ENCODE measurements at regions not wholly inside any gene's neighbourhood (a gene's known extent, or its start where the extent isn't known, plus 50 kb on each side); places are given as distances from the start of the nearest gene placed in this dataset.

GRCh38 chr9:118162716-118163115, 458.5 kb downstream of the TLR4 start:
- H4K5ac ChIP-seq (ENCODE audit: insufficient read length, low read depth, low read length), result no peak overlapping the region
- Mint-ChIP-seq H3K4me3 (no peak overlapping the region), H3K36me3 (ENCODE audit: insufficient read depth in 1 of 3, low read depth in 3 of 3) (no peaks in the 10 kb centered on the region), H3K27ac (no peak overlapping the region), H3K4me1 (no peaks in the 10 kb centered on the region), H3K27me3 (ENCODE audit: low read depth) (no peaks in the 10 kb centered on the region), H3K9me3 (no peaks in the 10 kb centered on the region)
- H4K20me1 ChIP-seq (ENCODE audit: control insufficient read depth, insufficient read depth, insufficient read length), result no peaks in the 10 kb centered on the region
- H2BK15ac ChIP-seq (ENCODE audit: low read depth, low read length), result no peak overlapping the region
- H2BK12ac ChIP-seq (ENCODE audit: insufficient read length, low read depth, low read length), result no peak overlapping the region
- H3K4ac ChIP-seq (ENCODE audit: low read depth, low read length), result no peak overlapping the region
- no peak overlapping the region for H3K9ac ChIP-seq (ENCODE audit: extremely low read depth, insufficient read length, low read length)
- no peak overlapping the region for H3K56ac ChIP-seq (ENCODE audit: insufficient read length, low read depth, low read length)
- no peak overlapping the region for H3K27ac ChIP-seq (ENCODE audit: insufficient read length, low read depth, low read length)
- H3K4me1 ChIP-seq (ENCODE audit: insufficient read depth, low read length), result no peaks in the 10 kb centered on the region
- H3K79me1 ChIP-seq (ENCODE audit: insufficient read depth, low read depth, low read length, poor library complexity, severe bottlenecking), result no peaks in the 10 kb centered on the region
- H2BK20ac ChIP-seq (ENCODE audit: low read depth, low read length, poor library complexity, severe bottlenecking), result no peak overlapping the region
- H4K8ac ChIP-seq (replicated peaks; ENCODE audit: insufficient read length, low read depth, low read length), result no peak overlapping the region
- no peak overlapping the region for H3K14ac ChIP-seq (ENCODE audit: insufficient read depth, low read length)
- H3K23me2 ChIP-seq (ENCODE audit: insufficient read length, low read depth, low read length, poor library complexity, severe bottlenecking), result no peaks in the 10 kb centered on the region
- no peak overlapping the region for H3K23ac ChIP-seq (ENCODE audit: insufficient read length, low read depth, low read length)
- no peak overlapping the region for H2BK120ac ChIP-seq (ENCODE audit: low read depth, low read length, poor library complexity, severe bottlenecking)
- no peak overlapping the region for H3K18ac ChIP-seq (ENCODE audit: insufficient read length, low read depth, low read length)
- no peaks in the 10 kb centered on the region for H3K9me3 ChIP-seq (ENCODE audit: control insufficient read depth, low read depth, low read length)
- no peaks in the 10 kb centered on the region for H3K79me2 ChIP-seq (ENCODE audit: insufficient read depth, low read length)
- H2AFZ ChIP-seq (ENCODE audit: low read length), result no peak overlapping the region
- H4K91ac ChIP-seq (ENCODE audit: insufficient read length, low read depth, low read length), result no peak overlapping the region
- no peak for TF ChIP-seq CTCF (conservative IDR thresholded peaks at IDR 0.05)
- no peak overlapping the region for H2BK5ac ChIP-seq (ENCODE audit: insufficient read length, low read length)
- no peak for DNase-seq
- H2AK5ac ChIP-seq (ENCODE audit: insufficient read length, low read length), result no peak overlapping the region
- H3T11ph ChIP-seq (ENCODE audit: low read length), result no peak overlapping the region
- H3K4me2 ChIP-seq (ENCODE audit: insufficient read depth, insufficient read length, low read length), result no peak overlapping the region
- H3K27me3 ChIP-seq (ENCODE audit: insufficient read depth, low read length), result no peaks in the 10 kb centered on the region
- WGBS (ENCODE audit: extremely low coverage, insufficient read length, low lambda C conversion rate), result no CpG with 5 or more reads among the region's 3 CpGs

Data from H9 (cell line).